Neural progenitor cell (in vitro differentiated cells): ENCODE measurements at regions not wholly inside any gene's neighbourhood (a gene's known extent, or its start where the extent isn't known, plus 50 kb on each side); places are given as distances from the start of the nearest gene placed in this dataset.

Experiments used
- DNase-seq: peaks from one replicate; pipeline ENCODE4 v3.0.0-alpha.2; 2016; ENCODE audit warnings: low spot score
- H2AFZ ChIP-seq: fragments of 200-600 bp; sonication (generic); replicated peaks from 2 replicates; pipeline ENCODE4 v1.6.1; 2016; ENCODE audit warnings: antibody characterized with exemption
- H3F3A ChIP-seq: fragments of 200-600 bp; sonication (generic); 2 replicates; pipeline ENCODE4 v1.6.1; 2016; ENCODE audit warnings: antibody characterized with exemption, low read depth
- H3K27ac ChIP-seq: fragments of 200-600 bp; sonication (generic); 2 replicates; pipeline ENCODE4 v1.5.1; 2016; ENCODE audit warnings: mild to moderate bottlenecking
- H3K27me3 ChIP-seq: fragments of 200-600 bp; sonication (generic); 2 replicates; pipeline ENCODE4 v1.6.1; 2016; ENCODE audit warnings: mild to moderate bottlenecking, moderate library complexity
- H3K36me3 ChIP-seq: fragments of 200-600 bp; sonication (generic); 2 replicates; pipeline ENCODE4 v1.5.1; 2016
- H3K4me1 ChIP-seq: fragments of 200-600 bp; sonication (generic); 2 replicates; pipeline ENCODE4 v1.6.1; 2016; ENCODE audit warnings: mixed run types
- H3K4me2 ChIP-seq: fragments of 200-600 bp; sonication (generic); 2 replicates; pipeline ENCODE4 v1.6.1; 2016
- H3K4me3 ChIP-seq: fragments of 200-600 bp; sonication (generic); 2 replicates; pipeline ENCODE4 v1.5.1; 2016
- H3K79me2 ChIP-seq: fragments of 200-600 bp; sonication (generic); 2 replicates; pipeline ENCODE4 v1.6.1; 2016; ENCODE audit warnings: low read depth
- H3K9ac ChIP-seq: fragments of 200-600 bp; sonication (generic); 2 replicates; pipeline ENCODE4 v1.6.1; 2016
- H3K9me3 ChIP-seq: fragments of 200-600 bp; sonication (generic); 2 replicates; pipeline ENCODE4 v1.5.1; 2016; ENCODE audit warnings: low read depth
- H4K20me1 ChIP-seq: fragments of 200-600 bp; sonication (generic); 2 replicates; pipeline ENCODE4 v1.6.1; 2016; ENCODE audit warnings: low read depth
- H3K27ac Mint-ChIP-seq: 3 replicates; pipeline ENCODE4 v1.8.0; 2021; ENCODE audit warnings: mixed read lengths
- H3K27me3 Mint-ChIP-seq: 2 replicates; pipeline ENCODE4 v1.8.0; 2022; ENCODE audit warnings: low read depth, mild to moderate bottlenecking, inconsistent platforms, moderate library complexity, mixed read lengths; ENCODE audit not compliant: insufficient read depth
- H3K36me3 Mint-ChIP-seq: 3 replicates; pipeline ENCODE4 v1.8.0; 2021; ENCODE audit warnings: mixed read lengths
- H3K4me1 Mint-ChIP-seq: 3 replicates; pipeline ENCODE4 v1.8.0; 2021; ENCODE audit warnings: mixed read lengths
- H3K4me3 Mint-ChIP-seq: 3 replicates; pipeline ENCODE4 v1.8.0; 2021; ENCODE audit warnings: mild to moderate bottlenecking, moderate library complexity, mixed read lengths
- H3K9me3 Mint-ChIP-seq: 3 replicates; pipeline ENCODE4 v1.8.0; 2020; ENCODE audit warnings: mixed read lengths
- CTCF ChIP-seq: fragments of 200-600 bp; sonication (generic); IDR thresholded peaks from 2 replicates; pipeline ENCODE4 v1.5.1; 2017; ENCODE audit warnings: antibody characterized with exemption, mild to moderate bottlenecking
- EZH2 ChIP-seq: fragments of 200-600 bp; sonication (generic); IDR thresholded peaks from 2 replicates; pipeline ENCODE4 v1.6.1; 2017; ENCODE audit warnings: antibody characterized with exemption, mild to moderate bottlenecking, moderate library complexity
- EZH2phosphoT487 ChIP-seq: fragments of 200-600 bp; sonication (generic); IDR thresholded peaks from 2 replicates; pipeline ENCODE4 v1.6.1; 2017; ENCODE audit warnings: antibody characterized with exemption

- H3K79me2 ChIP-seq, result no peaks in the 10 kb centered on the region
- H3K4me1 ChIP-seq, result peaks cover 9% of the 10 kb centered on the region
- no peak for TF ChIP-seq EZH2phosphoT487
- no peak for TF ChIP-seq EZH2
- no peak for TF ChIP-seq CTCF
- no peak overlapping the region for H3K4me2 ChIP-seq
- no peak overlapping the region for H2AFZ ChIP-seq
- no peaks in the 10 kb centered on the region for H3K36me3 ChIP-seq
- H3K4me3 ChIP-seq, result no peak overlapping the region
- Mint-ChIP-seq H3K36me3 (no peaks in the 10 kb centered on the region), H3K4me1 (peaks cover 8% of the 10 kb centered on the region), H3K27ac (no peak overlapping the region), H3K9me3 (no peaks in the 10 kb centered on the region), H3K27me3 (no peaks in the 10 kb centered on the region), H3K4me3 (no peak overlapping the region)
- no peaks in the 10 kb centered on the region for H3F3A ChIP-seq
- H3K27me3 ChIP-seq, result no peaks in the 10 kb centered on the region
- H3K9me3 ChIP-seq, result no peaks in the 10 kb centered on the region
- H4K20me1 ChIP-seq, result no peaks in the 10 kb centered on the region
- no peak overlapping the region for H3K9ac ChIP-seq
- no peak for DNase-seq
- no peak overlapping the region for H3K27ac ChIP-seq
Measured at GRCh38 chr1:219825355-219825754, 103.0 kb downstream of the SLC30A10 start.

GRCh38 chr1:219824338-219824737, 104.0 kb downstream of the SLC30A10 start:
- peaks cover 9% of the 10 kb centered on the region for H3K4me1 ChIP-seq
- H3K27ac Mint-ChIP-seq, result no peak overlapping the region
- no peaks in the 10 kb centered on the region for H3F3A ChIP-seq
- no peaks in the 10 kb centered on the region for H3K9me3 ChIP-seq
- no peaks in the 10 kb centered on the region for H3K79me2 ChIP-seq
- peaks cover 8% of the 10 kb centered on the region for H3K4me1 Mint-ChIP-seq
- H3K36me3 ChIP-seq, result no peaks in the 10 kb centered on the region
- no peak overlapping the region for H3K4me2 ChIP-seq
- H3K9me3 Mint-ChIP-seq, result peaks cover under 1% of the 10 kb centered on the region
- no peak overlapping the region for H3K4me3 Mint-ChIP-seq
- no peak overlapping the region for H3K9ac ChIP-seq
- H3K4me3 ChIP-seq, result no peak overlapping the region
- no peaks in the 10 kb centered on the region for H4K20me1 ChIP-seq
- H2AFZ ChIP-seq, result no peak overlapping the region
- no peak for TF ChIP-seq EZH2phosphoT487
- TF ChIP-seq EZH2, result no peak
- TF ChIP-seq CTCF, result no peak
- no peak for DNase-seq
- no peaks in the 10 kb centered on the region for H3K27me3 ChIP-seq
- H3K36me3 Mint-ChIP-seq, result no peaks in the 10 kb centered on the region
- no peaks in the 10 kb centered on the region for H3K27me3 Mint-ChIP-seq
- no peak overlapping the region for H3K27ac ChIP-seq

GRCh38 chr1:219820551-219820950, 107.8 kb downstream of the SLC30A10 start:
- Histone ChIP-seq H3K9ac (no peak overlapping the region), H3K4me1 (no peaks in the 10 kb centered on the region), H3K27me3 (no peaks in the 10 kb centered on the region), H3K4me3 (no peak overlapping the region), H4K20me1 (no peaks in the 10 kb centered on the region), H3K79me2 (no peaks in the 10 kb centered on the region), H3K27ac (no peak overlapping the region), H3K36me3 (no peaks in the 10 kb centered on the region), H3F3A (no peaks in the 10 kb centered on the region), H3K4me2 (no peak overlapping the region), H3K9me3 (no peaks in the 10 kb centered on the region), H2AFZ (no peak overlapping the region)
- no peak overlapping the region for H3K4me3 Mint-ChIP-seq
- H3K36me3 Mint-ChIP-seq, result no peaks in the 10 kb centered on the region
- H3K9me3 Mint-ChIP-seq, result peaks cover 2% of the 10 kb centered on the region
- no peak for DNase-seq
- H3K27me3 Mint-ChIP-seq, result no peaks in the 10 kb centered on the region
- H3K4me1 Mint-ChIP-seq, result no peaks in the 10 kb centered on the region
- TF ChIP-seq EZH2 (no peak), CTCF (no peak), EZH2phosphoT487 (no peak)
- no peak overlapping the region for H3K27ac Mint-ChIP-seq

- DNase-seq, result no peak
Measured at GRCh38 chr1:219817914-219818313, 110.4 kb downstream of the SLC30A10 start.

More at GRCh38 chr1:219817914-219818313, 110.4 kb downstream of the SLC30A10 start:
- Histone ChIP-seq H3K27ac (no peak overlapping the region), H3K9ac (no peak overlapping the region), H3K79me2 (no peaks in the 10 kb centered on the region), H3K4me2 (no peak overlapping the region), H3K27me3 (no peaks in the 10 kb centered on the region), H3K4me1 (no peaks in the 10 kb centered on the region), H3K9me3 (no peaks in the 10 kb centered on the region), H3K36me3 (no peaks in the 10 kb centered on the region), H2AFZ (no peak overlapping the region), H3K4me3 (no peak overlapping the region), H4K20me1 (no peaks in the 10 kb centered on the region), H3F3A (no peaks in the 10 kb centered on the region)
- no peaks in the 10 kb centered on the region for H3K36me3 Mint-ChIP-seq
- H3K27me3 Mint-ChIP-seq, result no peaks in the 10 kb centered on the region
- no peaks in the 10 kb centered on the region for H3K4me1 Mint-ChIP-seq
- H3K9me3 Mint-ChIP-seq, result peaks cover 2% of the 10 kb centered on the region
- H3K4me3 Mint-ChIP-seq, result no peak overlapping the region
- no peak for TF ChIP-seq CTCF
- no peak for TF ChIP-seq EZH2phosphoT487
- no peak for TF ChIP-seq EZH2
- H3K27ac Mint-ChIP-seq, result no peak overlapping the region
